ENCODE measurements at regions not wholly inside any gene's neighbourhood (a gene's known extent, or its start where the extent isn't known, plus 50 kb on each side); places are given as distances from the start of the nearest gene placed in this dataset.

GRCh38 chr3:43994657-43995546 is 246.8 kb upstream of the TOPAZ1 start:
- no peak for TF ChIP-seq CTCF (IDR thresholded peaks at IDR 0.05; ENCODE audit: low read depth, low read length)
- peak overlapping the region; percentile 32; the same call in 1 of the 2 replicates for H3K4me3 ChIP-seq (ENCODE audit: low read depth, low read length)
- no peak overlapping the region for H3K27ac ChIP-seq (ENCODE audit: low read depth, low read length)
- H3K27me3 ChIP-seq (ENCODE audit: control insufficient read depth, insufficient read depth, low read length) = peaks cover 71% of the 10 kb centered on the region
- DNase-seq (ENCODE audit: low read depth, low spot score) = no peak
- H3K9me3 ChIP-seq (ENCODE audit: control insufficient read depth, insufficient read depth, low read length) = peaks cover 15% of the 10 kb centered on the region; the same call in 1 of the 2 replicates
- POLR2A ChIA-PET = no interaction called here
- CTCF ChIA-PET = no interaction called here

GRCh38 chr3:43995547-43996378 is 245.9 kb upstream of the TOPAZ1 start:
- no peak for TF ChIP-seq CTCF (IDR thresholded peaks at IDR 0.05; ENCODE audit: low read depth, low read length)
- ChIA-PET CTCF (interaction anchor here (0.8 kb wide), 1 partner anchor 11 kb away, joined by 3 read pairs; no protein-coding TSS in a partner anchor), POLR2A (no interaction called here)
- Histone ChIP-seq H3K9me3 (ENCODE audit: control insufficient read depth, insufficient read depth, low read length) (peaks cover 15% of the 10 kb centered on the region; the same call in 1 of the 2 replicates), H3K4me3 (ENCODE audit: low read depth, low read length) (no peak overlapping the region; the same call in 1 of the 2 replicates), H3K27me3 (ENCODE audit: control insufficient read depth, insufficient read depth, low read length) (peaks cover 68% of the 10 kb centered on the region), H3K27ac (ENCODE audit: low read depth, low read length) (no peak overlapping the region)
- no peak for DNase-seq (ENCODE audit: low read depth, low spot score)

GRCh38 chr3:43996379-43997301 is 245.0 kb upstream of the TOPAZ1 start:
- CTCF ChIA-PET = interaction anchor here (0.8 kb wide), 1 partner anchor 10 kb away, joined by 3 read pairs; no protein-coding TSS in a partner anchor
- Histone ChIP-seq H3K4me3 (ENCODE audit: low read depth, low read length) (peak overlapping the region; percentile 32), H3K27ac (ENCODE audit: low read depth, low read length) (no peak overlapping the region), H3K27me3 (ENCODE audit: control insufficient read depth, insufficient read depth, low read length) (peaks cover 67% of the 10 kb centered on the region), H3K9me3 (ENCODE audit: control insufficient read depth, insufficient read depth, low read length) (peaks cover 15% of the 10 kb centered on the region; the same call in 1 of the 2 replicates)
- POLR2A ChIA-PET = interaction anchor here (0.9 kb wide), 1 partner anchor 1193 kb away, joined by 4 read pairs; no protein-coding TSS in a partner anchor
- no peak for DNase-seq (ENCODE audit: low read depth, low spot score)
- TF ChIP-seq CTCF (IDR thresholded peaks at IDR 0.05; ENCODE audit: low read depth, low read length) = peak; percentile 23; the same call in 1 of the 2 replicates

- H3K4me3 ChIP-seq (ENCODE audit: low read depth, low read length) = peak overlapping the region; percentile 32; the same call in 1 of the 2 replicates
- H3K9me3 ChIP-seq (ENCODE audit: control insufficient read depth, insufficient read depth, low read length) = peaks cover 15% of the 10 kb centered on the region; the same call in 1 of the 2 replicates
- no peak for DNase-seq (ENCODE audit: low read depth, low spot score)
- H3K27me3 ChIP-seq (ENCODE audit: control insufficient read depth, insufficient read depth, low read length) = peaks cover 69% of the 10 kb centered on the region
- H3K27ac ChIP-seq (ENCODE audit: low read depth, low read length) = no peak overlapping the region
- ChIA-PET POLR2A (interaction anchor here (0.9 kb wide), 1 partner anchor 1194 kb away, joined by 4 read pairs; no protein-coding TSS in a partner anchor), CTCF (interaction anchor here (0.6 kb wide), 2 partner anchors 465 to 1034 kb away, joined by 3 read pairs; no protein-coding TSS in a partner anchor)
- no peak for TF ChIP-seq CTCF (IDR thresholded peaks at IDR 0.05; ENCODE audit: low read depth, low read length)
Observed at GRCh38 chr3:43997316-43997715, 244.4 kb upstream of the TOPAZ1 start.

Data from AG04450 (cell line).